Right lobe of liver (tissue), 6 donors: ENCODE measurements at regions not wholly inside any gene's neighbourhood (a gene's known extent, or its start where the extent isn't known, plus 50 kb on each side); places are given as distances from the start of the nearest gene placed in this dataset.

Experiments
- ATAC-seq, 4 donors: fragments of 200-7000 bp; cut with Tn5 transposase; one replicate each; pipeline ENCODE4 v1.9.1; 2020; ENCODE audit warnings: mild to moderate bottlenecking in 4 of 4, moderate library complexity in 4 of 4
- DNase-seq, 3 donors: peaks; one replicate each; pipeline ENCODE4 v3.0.0-alpha.2; 2020
- H3K27ac ChIP-seq, 3 donors: fragments of 200-600 bp; one replicate each; pipeline ENCODE4 v1.8.0; 2022
- H3K27me3 ChIP-seq, 2 donors: fragments of 200-600 bp; one replicate each; pipeline ENCODE4 v1.8.0; 2022
- H3K36me3 ChIP-seq, 4 donors: fragments of 200-600 bp; sonication (generic) in 1 of 4; one replicate each; pipeline versions ENCODE4 v1.5.1 to v1.8.0; 2017 to 2022; ENCODE audit warnings: control low read depth in 1 of 4
- H3K4me1 ChIP-seq, 4 donors: fragments of 200-600 bp; sonication (generic) in 1 of 4; one replicate each; pipeline versions ENCODE4 v1.5.1 to v1.8.0; 2017 to 2022; ENCODE audit warnings: control low read depth in 1 of 4
- H3K4me3 ChIP-seq, 3 donors: fragments of 200-600 bp; one replicate each; pipeline ENCODE4 v1.8.0; 2022
- H3K9me3 ChIP-seq, 4 donors: fragments of 200-600 bp; sonication (generic) in 1 of 4; one replicate each; pipeline versions ENCODE4 v1.5.1 to v1.8.0; 2017 to 2022; ENCODE audit warnings: control low read depth in 1 of 4
- CTCF ChIP-seq, 4 donors: fragments of 200-600 bp in 3 of 4; fragments of 450-650 bp in 1 of 4; IDR thresholded peaks; one replicate each; pipeline versions ENCODE4 v1.5.1 to v1.8.0; 2016 to 2022; ENCODE audit warnings: antibody characterized with exemption in 4 of 4, mild to moderate bottlenecking in 2 of 4
- POLR2A ChIP-seq: fragments of 450-650 bp; IDR thresholded peaks from one replicate; pipeline ENCODE4 v1.6.1; 2017; ENCODE audit warnings: antibody characterized with exemption, mild to moderate bottlenecking
- WGBS: methylation state at CpG from one replicate; pipeline ENCODE4 v1.1.6; 2018; ENCODE audit warnings: low coverage, low lambda C conversion rate; ENCODE audit not compliant: insufficient coverage; ENCODE audit errors: missing lambda C conversion rate; 5-methylcytosine and 5-hydroxymethylcytosine counted together
- intact Hi-C, 2 donors: fragments of 100-400 bp; cut with DNase I; formaldehyde crosslinking; loops; one replicate each; pipeline versions ENCODE4 v1.11.2 to v1.14.1; 2022
- donor health status: DM: no; HTN: yes; CAD: no.
- donor health status: DM: no; HTN: no; CAD: no.
- donor health status: DM: no; HTN: no; CAD: no.
- donor health status: DM: no; HTN: yes; CAD: no.
- donor health status: DM: no; HTN: yes; CAD: no.

- no peak for TF ChIP-seq POLR2A
- TF ChIP-seq CTCF (IDR thresholded peaks at IDR 0.05), result no peak
- Histone ChIP-seq H3K9me3 (no peaks in the 10 kb centered on the region), H3K27me3 (no peaks in the 10 kb centered on the region), H3K27ac (no peak overlapping the region), H3K4me3 (no peak overlapping the region), H3K4me1 (no peaks in the 10 kb centered on the region), H3K36me3 (no peaks in the 10 kb centered on the region)
- intact Hi-C loops, result no loop called here
- ATAC-seq, result peak in 1 of 4 donors; percentile 20
- WGBS, result 41% methylated on average over 2 of the region's 2 CpGs
- no peak for DNase-seq
Measured at GRCh38 chr21:28410256-28410655, 582.4 kb downstream of the LTN1 start.

DNA sequence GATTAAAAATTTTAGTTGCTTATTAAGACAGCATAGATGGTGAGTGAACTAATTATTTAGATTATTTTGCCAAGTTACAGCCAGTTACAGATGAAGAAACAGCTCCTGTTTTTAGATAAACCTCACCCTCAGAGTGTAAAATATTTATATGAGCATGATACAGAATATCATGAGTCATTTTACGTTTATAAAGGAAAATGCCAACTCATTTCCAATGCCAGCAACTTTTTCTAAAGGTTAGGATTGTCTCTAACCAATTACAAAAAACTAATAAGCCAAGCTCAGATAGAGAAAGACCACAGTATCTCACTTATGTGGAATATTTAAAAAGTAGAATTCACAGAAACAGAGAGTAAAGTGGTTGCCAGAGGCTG lies 590.1 kb downstream of the LTN1 start:
- H3K9me3 ChIP-seq, result no peaks in the 10 kb centered on the region
- ATAC-seq (no peak), DNase-seq (no peak)
- 54% methylated on average over 1 of the region's 1 CpG for WGBS
- no peaks in the 10 kb centered on the region for H3K27me3 ChIP-seq
- intact Hi-C loops, result no loop called here
- no peak overlapping the region for H3K4me3 ChIP-seq
- H3K36me3 ChIP-seq, result no peaks in the 10 kb centered on the region
- no peak for TF ChIP-seq POLR2A
- TF ChIP-seq CTCF (IDR thresholded peaks at IDR 0.05), result no peak
- peaks cover 0 to 1% (median 0%) of the 10 kb centered on the region in 4 donors for H3K4me1 ChIP-seq
- H3K27ac ChIP-seq, result no peak overlapping the region

GRCh38 chr21:28397040-28397439 lies 595.6 kb downstream of the LTN1 start:
- TF ChIP-seq POLR2A, result no peak
- TF ChIP-seq CTCF (IDR thresholded peaks at IDR 0.05), result no peak
- H3K4me3 ChIP-seq, result no peak overlapping the region
- H3K4me1 ChIP-seq, result peaks cover 0 to 12% (median 0%) of the 10 kb centered on the region in 4 donors
- peak; percentile 73 to 90 (median 83) for ATAC-seq
- no peaks in the 10 kb centered on the region for H3K36me3 ChIP-seq
- H3K27ac ChIP-seq, result peak overlapping the region in 1 of 3 donors; percentile 24
- H3K9me3 ChIP-seq, result no peaks in the 10 kb centered on the region
- no peak for DNase-seq
- no peaks in the 10 kb centered on the region for H3K27me3 ChIP-seq
- intact Hi-C loops, result no loop called here

DNA sequence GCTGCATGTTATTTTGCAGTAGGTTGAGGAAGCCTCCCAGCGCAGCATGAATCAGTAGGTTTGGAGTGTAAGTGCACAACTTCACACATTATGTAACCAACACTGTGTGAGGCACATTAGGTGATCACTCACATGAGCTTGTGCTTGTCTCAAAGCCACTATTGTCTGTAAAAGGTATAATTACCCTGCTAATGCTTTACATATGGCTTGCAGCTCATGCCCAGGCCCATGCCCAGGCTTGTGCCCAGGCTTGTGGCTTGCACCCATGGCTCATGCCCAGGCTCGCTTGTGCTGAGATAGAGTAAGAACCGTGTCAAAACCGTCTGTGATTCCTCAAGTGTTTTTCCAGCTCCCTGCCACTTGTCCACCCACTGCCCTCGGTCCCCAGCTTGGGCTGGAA lies 596.3 kb downstream of the LTN1 start:
- no peak overlapping the region for H3K27ac ChIP-seq
- H3K36me3 ChIP-seq, result no peaks in the 10 kb centered on the region
- intact Hi-C loops, result no loop called here
- WGBS, result 95% methylated on average over 3 of the region's 5 CpGs
- no peak overlapping the region for H3K4me3 ChIP-seq
- no peak for DNase-seq
- H3K9me3 ChIP-seq, result no peaks in the 10 kb centered on the region
- peaks cover 0 to 12% (median 0%) of the 10 kb centered on the region in 4 donors for H3K4me1 ChIP-seq
- H3K27me3 ChIP-seq, result no peaks in the 10 kb centered on the region
- no peak for ATAC-seq
- no peak for TF ChIP-seq CTCF (IDR thresholded peaks at IDR 0.05)

GRCh38 chr21:28393279-28393678 lies 599.4 kb downstream of the LTN1 start:
- Histone ChIP-seq H3K4me3 (no peak overlapping the region), H3K27ac (no peak overlapping the region), H3K4me1 (peaks cover 0 to 12% (median 0%) of the 10 kb centered on the region in 4 donors), H3K36me3 (no peaks in the 10 kb centered on the region), H3K27me3 (no peaks in the 10 kb centered on the region), H3K9me3 (no peaks in the 10 kb centered on the region)
- intact Hi-C loops, result no loop called here
- TF ChIP-seq CTCF (IDR thresholded peaks at IDR 0.05) (no peak), POLR2A (no peak)
- no peak for DNase-seq
- ATAC-seq, result peak in 1 of 4 donors; percentile 36
- 60% methylated on average over 2 of the region's 7 CpGs for WGBS
